ENCODE measurements at regions not wholly inside any gene's neighbourhood (a gene's known extent, or its start where the extent isn't known, plus 50 kb on each side); places are given as distances from the start of the nearest gene placed in this dataset.

DNA sequence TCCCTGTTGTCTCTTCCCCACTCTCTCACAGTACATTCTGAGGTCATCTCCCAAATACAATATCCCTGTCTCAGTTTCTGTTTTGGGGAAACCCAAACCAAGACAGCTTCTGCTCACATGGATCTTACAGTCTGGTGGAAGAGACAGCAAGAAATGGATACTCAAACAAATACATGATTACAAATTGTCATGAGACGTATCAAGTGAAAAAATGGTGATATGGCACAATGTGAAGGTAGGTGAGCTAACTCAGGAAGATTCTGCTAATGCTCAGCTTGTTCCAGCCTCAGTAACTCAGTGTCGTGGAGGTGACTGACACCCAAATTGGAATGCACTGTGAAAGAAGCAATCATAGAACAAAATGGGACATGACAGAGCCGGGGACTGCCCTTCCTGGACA is 68.3 kb downstream of the CHST1 start:
- DNase-seq = no peak

DNA sequence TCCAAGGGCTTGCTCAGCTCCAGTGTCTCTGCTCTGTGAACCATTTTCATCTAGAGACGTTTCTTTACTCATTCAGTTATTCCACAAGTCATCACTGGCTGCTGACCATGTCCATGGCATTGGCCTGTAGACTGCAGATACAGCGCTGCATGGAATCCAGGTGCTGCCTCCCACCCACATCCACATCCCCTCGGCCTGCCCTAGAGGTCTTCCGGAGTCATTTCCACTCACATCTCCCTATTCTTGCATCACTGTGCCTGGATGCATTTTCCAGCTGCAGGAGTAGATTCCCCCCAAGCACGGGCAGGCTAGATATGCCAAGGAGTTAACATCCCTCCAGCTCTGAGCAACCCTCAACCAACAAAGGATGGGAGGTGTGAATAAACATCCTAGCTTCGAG is 68.9 kb downstream of the CHST1 start:
- no peak for DNase-seq

DNA sequence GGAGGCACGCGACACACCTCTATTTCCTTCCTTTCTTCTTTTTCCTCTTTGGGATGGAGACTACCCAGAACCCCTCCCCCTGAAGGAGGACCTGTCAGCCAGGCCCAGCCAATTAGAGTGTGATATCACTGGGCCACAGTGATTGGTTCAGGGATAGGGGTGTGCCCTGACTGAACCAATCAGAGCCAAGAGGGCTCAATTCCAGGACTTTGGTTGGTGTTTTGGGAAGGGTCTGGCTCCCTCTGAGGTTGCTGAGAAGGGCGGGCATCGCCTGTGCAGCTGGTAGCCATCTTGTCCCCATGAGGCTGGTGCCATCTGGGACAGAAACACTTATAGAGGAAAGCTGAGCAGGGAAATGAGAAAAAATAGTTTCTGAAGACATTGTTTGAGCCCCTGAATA is 71.4 kb downstream of the CHST1 start:
- DNase-seq = no peak

DNA sequence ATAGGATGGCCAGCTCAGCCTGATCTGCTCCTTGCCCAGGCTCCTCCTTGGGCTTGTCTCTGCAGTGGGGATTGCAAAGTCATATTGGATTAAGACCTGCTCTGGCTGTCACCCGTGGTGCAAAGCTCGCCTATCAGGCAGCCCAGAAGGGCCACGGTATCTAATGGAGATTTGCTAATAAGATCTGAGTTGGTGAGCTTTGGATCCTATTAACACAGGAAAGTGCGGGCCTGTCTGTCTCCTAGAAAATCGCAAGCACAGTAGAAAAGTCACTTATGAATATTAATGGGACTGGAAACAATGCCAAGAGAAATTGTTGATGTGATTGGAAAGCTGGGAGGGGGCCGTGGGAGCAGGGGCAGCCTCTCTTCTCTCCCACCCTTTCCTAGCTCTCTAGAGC is 72.8 kb downstream of the CHST1 start:
- DNase-seq = no peak

DNA sequence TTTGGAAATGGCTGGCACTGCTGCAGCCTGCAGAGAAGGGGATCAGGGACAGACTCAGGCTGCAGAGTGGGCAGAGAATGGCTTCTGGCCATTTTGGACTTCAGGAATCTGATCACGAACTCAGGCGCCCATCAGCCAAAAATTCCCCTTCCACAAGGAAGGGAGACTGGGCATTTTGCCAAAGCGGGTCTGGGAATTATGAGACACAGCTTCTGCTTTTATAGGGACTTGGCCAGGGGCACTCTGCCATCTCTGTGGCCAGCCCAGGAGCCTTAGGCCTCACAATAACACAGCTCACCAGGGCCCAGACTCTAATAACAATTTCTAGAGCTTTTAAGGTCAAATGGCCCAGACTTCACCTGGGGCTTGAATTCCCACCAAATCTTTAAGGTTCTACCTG is 74.7 kb downstream of the CHST1 start:
- DNase-seq = no peak

DNA sequence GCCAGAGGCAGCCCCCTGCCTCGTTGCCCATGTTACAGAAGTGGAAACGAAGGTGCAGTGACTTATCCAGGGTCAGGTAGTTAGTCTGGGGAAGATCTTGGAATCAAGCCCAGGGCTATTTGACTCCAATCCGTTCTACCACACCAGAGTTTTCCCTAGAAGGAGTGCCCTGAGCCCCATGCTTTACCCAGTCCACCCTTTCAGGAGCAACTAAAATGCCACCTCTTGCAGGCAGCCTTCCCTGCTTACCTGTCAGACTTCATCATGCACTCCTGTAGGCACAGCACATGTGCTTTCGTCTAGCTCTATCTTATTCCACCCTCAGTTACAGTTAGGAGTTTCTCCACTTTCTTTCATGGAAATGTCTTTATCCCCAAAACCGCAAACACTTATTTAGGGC is 80.2 kb downstream of the CHST1 start:
- DNase-seq = no peak

DNA sequence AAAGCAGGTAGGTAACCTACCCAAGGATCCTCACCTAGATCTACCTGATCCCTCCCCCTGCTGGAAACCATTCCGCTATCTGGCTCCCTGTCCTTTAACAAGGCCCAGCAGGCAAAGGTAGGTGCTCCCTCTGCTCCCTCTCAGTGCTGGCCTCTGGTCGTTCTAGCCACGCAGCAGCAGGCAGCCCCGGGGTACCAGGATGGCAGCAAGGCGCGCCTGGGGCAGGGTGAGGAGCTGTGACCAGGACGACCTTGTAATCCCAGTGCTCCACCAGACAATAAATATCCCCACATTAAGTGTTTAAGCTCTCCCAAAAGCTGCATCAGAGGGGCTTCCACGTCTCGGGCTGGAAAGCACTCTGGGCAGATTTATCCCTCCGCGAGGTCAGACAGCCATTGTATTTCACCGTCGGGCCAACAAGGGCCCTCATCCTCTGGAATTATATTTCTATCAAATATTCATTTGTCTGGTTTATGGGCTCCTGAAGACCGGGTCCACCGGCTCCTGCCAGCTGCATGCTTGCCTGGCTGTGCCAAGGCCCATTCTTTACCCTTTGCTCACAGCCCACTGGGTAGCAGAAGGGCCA is 81.3 kb downstream of the CHST1 start:
- no peak for DNase-seq

DNA sequence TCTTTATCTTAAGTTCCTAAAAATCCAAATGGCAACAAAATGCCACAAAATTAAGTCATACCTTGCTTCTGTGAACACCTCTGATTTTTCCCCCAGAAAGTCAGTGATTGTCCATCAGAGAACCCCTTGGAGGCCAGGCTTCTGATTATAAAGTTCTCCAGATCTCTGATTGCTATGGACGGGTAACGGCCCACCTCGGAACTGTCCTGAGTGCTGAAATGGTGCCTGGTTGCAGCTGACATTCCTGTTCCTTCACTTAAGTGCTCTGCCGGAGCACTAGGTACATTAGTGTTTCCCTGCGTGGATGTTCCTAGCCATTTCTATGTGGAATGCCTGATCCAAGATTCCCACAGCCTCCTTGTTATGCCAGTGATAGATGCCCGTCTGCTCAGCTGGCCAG is 85.0 kb downstream of the CHST1 start:
- DNase-seq = no peak

DNA sequence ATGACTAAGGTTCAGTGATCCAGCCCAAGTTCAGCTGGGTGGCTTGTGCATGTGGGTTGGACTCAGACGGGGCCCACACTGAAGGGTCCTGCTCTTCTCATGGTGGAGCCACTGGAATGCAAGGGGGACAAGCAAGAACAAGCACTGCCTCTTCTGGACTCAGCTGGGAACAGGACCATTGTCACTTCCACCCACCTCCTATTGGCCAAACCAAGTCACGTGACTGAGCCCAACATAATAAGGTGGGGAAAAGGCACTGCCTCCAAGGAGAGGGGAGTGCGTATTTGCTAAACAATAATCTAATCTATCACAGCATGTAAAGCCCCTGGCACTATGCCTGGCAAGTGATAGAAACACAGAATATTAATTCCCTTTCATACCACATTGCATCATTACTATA is 87.1 kb downstream of the CHST1 start:
- no peak for DNase-seq

DNA sequence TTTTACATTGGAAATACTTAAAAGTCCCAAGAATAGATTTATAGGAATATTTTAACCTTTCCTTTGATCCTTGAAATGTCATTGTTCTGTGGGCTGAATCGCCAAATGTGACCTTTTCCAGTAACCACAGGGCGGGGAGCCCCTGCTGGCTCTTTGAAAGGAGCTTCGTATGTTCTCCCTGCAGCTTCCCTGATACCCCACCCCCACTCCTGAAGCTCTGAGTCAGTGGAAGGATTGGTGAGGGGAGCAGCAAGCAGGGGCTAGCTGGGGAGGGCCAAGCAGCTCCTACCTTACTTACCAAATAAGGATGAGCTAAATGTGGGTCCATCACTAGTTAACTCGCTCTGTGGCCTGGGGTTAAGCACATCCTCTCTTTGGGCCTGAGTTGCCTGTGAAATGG is 87.7 kb downstream of the CHST1 start:
- DNase-seq = no peak

DNA sequence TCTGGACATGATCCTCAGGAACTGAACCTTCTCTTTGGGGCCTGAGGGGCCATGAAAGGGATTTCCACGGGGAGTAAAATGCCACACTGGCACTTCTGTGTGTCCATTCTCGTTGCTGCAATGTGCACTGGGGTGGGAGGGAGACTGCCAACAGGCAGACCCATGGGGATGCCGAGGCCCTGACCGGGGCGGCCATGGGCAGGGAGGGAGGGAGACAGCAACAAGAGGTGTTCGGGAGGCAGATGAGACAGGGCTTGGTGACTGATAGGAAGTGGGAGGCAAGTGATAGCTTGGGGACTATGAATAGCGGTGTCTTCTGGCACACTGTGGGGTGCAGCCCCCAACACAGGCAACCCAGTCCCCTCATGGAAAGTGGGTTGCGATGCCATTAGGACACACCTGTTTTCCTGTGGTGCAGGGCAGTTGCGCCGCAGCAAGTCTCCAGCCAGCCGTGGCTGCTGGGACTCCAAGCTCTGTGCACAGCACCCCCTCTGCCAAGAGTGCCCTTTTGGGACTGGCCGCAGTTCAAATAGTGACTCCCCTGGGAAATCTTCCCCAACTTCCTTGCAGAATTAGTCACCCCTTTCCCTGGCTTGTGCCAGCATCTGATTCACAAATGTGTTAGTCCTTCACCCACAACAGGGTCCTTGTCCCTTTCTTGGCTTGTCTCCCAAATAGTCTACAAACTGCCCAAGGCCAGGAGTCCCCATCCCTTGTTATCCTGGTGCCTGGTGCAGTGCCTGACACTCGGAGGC is 88.8 kb downstream of the CHST1 start:
- DNase-seq = no peak

DNA sequence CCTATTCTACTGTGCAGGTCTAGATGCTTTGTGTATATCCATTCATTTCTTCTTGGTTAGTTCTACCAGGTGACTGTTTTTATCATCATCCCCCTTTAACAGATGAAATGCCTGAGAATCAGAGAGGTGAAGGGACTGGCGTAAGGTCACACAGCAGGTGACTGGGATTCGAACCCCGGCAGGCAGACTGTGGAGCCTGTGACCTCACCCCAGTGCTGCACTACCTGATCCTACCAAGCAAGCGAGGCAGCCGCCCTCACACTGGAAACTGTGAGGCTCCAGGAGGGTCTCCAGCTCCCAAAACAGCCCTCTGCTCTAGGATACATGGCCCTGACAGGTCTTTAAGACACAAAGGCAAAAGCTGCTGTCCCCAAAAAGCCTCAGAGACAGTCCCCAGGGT is 91.7 kb downstream of the CHST1 start:
- no peak for DNase-seq

DNA sequence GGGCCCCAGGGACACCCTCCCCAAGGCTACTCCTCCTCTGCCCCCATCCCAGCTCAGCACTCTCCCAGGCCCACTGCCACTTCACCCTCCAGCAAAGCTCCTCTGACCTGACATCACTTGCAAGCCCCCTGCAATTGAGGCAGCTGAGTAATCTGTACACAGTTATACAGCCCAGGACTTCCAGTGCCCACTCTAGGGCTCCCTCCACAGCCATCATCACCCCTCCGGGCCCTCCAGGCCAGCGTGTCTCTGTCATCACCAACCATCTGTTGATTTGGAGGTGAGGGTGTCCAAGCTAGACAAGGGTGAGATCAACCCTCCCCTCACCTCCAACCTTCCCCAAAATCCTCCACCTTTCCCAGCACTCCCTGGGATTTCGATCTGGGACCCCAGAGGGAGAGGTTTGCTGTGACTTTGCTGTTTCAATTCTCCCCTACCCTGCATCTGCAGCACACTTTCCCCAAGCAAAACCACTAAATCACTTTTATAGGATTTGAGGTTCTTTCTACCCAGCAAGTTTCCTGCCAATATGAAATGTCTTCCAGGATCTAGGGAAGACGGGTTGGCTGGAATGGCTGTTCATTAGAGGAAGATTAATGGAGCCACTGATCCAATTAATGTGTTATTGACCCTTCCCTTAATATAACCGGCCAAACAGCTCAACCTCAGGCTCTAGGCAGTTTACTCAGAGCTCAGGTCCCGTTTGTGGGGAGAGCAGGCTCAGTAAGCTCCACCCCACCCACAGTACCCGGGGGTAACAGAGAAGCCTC is 92.9 kb downstream of the CHST1 start:
- no peak for DNase-seq

DNA sequence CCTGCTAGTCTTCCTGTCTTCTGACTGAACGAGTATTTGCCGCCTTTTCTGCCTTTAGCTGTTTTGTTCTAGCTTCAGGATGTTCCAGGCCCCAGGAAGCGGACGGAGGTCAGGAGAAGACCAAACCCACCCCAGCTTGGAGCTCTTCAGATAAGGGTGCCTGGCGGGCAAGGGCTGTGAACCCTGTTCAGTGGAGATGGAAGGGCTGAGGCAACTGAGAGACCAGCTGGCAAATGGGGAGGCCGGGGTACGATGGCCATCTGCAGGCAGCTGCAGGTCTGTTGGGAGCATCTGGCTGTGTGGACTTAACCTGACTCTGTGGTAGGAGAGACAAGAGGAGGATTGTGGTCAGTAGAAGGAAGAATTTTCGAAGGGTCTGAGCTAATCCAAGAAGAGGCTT is 95.6 kb downstream of the CHST1 start:
- DNase-seq = no peak

DNA sequence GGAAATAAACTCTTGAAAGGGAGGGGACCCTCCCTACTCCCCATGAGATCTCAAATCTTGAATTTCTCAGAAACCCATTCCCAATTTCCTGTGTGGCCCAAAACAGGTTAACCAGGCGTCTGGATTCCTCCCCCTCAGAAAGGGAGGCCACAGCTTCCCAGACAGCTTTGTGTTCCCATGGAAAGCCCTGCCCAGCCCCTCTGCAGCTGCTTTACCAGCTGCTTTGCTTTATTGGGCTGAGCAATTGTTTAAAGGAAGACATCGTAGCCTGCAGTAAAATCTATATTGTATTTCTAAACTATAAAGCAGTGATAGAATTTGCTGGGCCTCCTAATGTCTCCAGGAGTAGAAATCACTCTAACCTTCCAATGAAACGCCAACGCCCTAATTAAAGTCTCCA is 97.4 kb downstream of the CHST1 start:
- no peak for DNase-seq

DNA sequence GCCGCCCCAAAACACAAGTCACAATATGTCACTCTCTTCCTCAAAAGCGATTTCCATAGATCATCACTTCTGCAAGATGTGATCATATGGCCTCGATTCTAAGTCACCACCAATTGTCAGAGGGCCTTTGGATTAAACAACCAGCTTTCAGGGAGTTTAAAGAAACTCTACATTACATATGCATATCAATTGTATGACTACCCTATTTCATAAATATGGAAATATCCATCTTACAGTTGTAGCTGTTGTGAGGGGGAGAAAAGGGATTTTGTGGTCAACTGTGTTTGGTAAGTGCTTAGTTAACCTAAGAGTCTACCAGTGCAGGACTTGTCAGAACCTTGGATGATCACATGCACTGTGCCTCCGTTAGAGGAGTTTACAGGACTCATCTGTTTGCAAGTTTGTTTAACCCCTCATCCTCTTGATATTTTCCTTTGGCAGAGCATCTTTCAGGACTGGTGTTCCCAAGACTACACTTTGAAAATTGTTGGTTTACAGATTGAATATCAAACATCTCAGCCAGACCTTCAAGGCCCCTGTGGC is 99.9 kb downstream of the CHST1 start:
- DNase-seq = no peak

DNA sequence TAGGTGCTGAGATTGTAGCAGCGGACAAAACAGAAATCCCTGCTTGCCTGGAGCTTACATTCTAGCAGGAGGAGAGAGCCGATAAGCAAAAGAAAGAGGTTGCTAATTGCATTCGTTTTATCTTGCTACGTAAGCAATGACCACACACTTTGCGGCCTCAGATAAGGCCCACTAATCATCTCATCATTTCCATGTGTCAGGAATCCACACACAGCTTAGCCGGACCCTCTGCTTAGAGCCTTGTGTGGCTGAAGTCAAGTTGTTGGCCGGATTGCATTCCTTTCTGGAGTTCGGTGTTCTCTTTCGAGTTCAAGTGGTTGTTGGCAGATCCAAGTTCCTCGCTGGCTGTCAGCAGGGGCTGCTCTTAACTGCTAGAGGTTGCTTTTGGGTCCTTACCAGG is 101.6 kb downstream of the CHST1 start:
- no peak for DNase-seq

DNA sequence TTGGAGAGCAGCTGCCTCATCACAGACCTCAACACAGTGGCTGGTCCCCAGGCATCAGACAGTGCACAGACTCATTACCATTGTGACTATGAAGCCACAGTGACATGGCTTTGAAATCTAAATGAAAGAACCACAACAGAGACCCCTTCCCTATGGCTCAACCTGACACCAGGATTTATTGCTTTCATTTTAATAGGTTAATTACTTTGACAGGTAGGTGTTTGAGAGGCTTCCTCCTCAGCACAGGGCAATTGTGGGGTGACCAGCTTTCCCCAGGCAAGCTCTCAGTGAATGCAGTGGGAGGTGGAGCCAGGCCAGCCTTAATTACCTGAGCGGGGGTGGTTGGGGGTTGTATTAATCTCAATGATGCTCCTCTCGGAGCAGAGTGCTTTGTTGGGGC is 102.3 kb downstream of the CHST1 start:
- no peak for DNase-seq

DNA sequence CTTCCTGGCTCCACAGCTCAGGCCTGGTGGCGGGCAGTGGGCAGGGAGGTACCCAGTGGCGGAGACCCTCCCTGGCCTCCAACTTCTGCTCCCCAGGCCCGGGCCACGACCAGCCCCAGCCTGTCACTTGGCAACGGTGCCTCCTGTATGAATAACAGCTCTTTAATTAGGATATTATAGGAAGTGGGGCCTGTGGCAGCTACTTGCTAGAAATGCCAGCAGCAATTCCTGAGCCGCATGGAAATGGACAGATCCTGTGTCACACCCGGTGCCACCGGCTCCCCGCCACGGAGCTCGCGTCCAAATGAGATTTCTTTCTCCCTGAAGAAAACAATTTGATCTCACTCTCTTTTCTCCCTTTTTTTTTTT is 104.5 kb downstream of the CHST1 start:
- no peak for DNase-seq

DNA sequence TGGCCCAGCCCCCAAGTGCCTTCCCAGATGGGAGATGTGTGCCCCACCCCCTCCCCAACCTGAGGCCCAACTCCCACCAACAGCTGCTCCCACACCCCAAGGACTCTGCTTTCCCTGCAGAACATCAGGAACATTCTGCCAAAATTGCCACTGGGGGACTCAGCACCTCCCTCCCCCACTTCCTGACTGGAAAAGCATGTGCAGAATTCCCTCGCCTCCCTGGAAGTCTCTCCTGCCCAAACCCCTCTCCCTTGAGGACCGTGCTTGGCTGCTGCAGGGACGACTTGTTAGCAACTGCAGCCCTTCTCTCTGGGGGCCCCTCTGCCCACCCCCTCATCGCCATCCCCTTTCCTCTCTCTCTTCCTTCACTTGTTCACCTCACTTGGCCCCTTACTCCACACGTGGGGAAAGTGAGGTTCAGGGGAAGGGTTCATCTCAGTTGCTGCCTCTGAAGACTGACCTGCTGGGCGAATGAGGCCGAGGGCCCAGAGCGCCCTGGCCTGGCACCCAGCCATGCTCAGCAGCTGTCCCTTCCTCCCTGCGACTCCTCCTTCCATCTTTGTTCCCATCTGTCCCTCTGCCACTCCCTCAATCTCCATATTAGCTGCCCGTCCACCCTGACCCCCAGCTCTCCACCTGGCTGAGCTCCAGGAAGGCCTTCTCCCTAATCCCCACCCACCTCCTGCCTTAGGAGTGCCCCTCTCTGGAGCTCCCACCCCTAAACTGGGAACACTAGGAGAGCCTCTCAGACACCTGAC is 105.1 kb downstream of the CHST1 start:
- DNase-seq = no peak

DNA sequence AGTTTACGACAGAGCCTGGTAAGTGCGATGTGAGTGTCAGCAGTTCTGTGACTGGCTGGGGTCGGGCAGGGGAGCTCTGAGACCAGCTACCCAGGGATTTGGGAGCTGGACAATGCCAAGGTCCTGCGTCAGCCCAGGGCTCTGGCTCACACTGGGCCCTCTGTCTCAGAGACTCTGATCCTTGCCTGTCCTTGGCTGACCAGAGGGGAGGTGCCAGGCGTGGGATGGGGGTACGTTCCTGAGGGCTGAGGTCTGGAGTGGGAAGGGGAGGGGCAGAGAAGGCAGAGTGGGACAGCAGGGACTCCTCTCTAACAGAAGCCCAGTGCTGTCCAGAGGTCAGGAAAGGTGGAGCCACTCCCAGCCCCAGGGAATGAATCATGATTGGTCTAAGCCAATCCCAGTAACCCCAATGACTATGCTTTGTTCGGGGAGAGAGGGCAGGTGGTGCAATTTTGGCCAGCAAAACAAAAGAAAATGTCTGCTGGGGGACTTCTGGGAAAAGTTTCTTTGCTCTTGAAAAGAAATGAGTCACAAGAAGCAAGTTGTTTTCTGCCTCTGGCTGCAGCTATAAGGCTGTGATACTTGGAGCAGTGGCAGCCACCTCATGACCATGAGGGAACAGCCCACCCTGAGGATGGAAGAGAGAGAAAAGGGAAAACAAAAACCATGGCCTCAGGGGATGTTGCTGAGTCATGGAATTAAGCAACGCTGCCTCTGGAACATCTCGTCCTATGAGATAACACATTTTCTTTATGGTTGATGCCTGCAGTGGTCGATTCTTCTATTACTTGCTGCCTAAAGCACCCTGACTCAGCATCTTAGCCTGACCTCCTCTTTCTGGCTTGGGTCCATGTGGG is 108.3 kb downstream of the CHST1 start:
- DNase-seq = no peak

DNA sequence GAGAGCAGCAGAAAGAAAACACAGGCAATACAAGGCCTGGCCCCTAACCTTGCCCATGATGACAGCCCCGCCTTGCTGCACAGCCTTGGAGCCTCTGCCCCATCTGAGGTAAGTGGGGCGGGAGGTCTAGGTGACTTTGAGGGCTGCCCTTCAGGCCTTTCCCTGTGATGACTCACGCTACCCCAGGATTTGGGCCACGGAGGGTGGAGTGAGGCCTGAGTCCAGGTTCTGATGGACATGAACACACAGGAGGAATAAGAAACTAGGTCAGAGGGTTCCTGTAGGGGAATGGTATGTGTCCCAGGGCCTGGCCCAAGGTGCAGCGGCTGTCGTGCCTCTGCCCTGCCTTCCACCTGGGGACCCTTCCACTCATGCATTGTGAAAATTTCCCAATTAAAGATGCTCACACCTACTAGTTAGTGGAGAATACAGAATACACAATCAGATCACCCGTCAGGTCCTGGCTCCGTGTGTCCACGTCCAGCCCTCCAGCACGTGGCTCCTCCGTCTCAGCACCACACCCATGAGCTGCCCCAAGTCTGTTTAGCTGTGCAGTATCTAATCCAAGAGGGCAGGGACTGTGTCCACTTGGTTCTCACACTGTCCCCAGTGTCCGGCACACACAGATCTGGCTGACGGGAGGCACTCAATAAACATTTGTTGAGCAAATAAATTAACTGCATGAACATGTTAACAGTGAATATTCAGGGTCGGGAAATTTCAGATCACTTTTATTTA is 111.0 kb downstream of the CHST1 start:
- no peak for DNase-seq

Measured in effector CD4-positive, alpha-beta T cell (primary cell).